ENCODE measurements at regions not wholly inside any gene's neighbourhood (a gene's known extent, or its start where the extent isn't known, plus 50 kb on each side); places are given as distances from the start of the nearest gene placed in this dataset.

- TF ChIP-seq POLR2A (IDR thresholded peaks at IDR 0.05; ENCODE audit: low read depth, low read length) (no peak), POLR2AphosphoS5 (IDR thresholded peaks at IDR 0.05; ENCODE audit: low read depth, low read length) (no peak), TAF1 (IDR thresholded peaks at IDR 0.05; ENCODE audit: borderline replicate concordance, low read depth, low read length) (no peak)
- FAIRE-seq (no peak), DNase-seq (ENCODE audit: insufficient read length) (no peak)
Observed at GRCh38 chr6:6725468-6726209, 137.1 kb downstream of the LY86 start.

- DNase-seq (ENCODE audit: insufficient read length) (no peak), FAIRE-seq (no peak)
- TF ChIP-seq TAF1 (IDR thresholded peaks at IDR 0.05; ENCODE audit: borderline replicate concordance, low read depth, low read length): no peak
- no peak for TF ChIP-seq POLR2A (IDR thresholded peaks at IDR 0.05; ENCODE audit: low read depth, low read length)
- no peak for TF ChIP-seq POLR2AphosphoS5 (IDR thresholded peaks at IDR 0.05; ENCODE audit: low read depth, low read length)
Observed at GRCh38 chr6:6728169-6728941, 139.8 kb downstream of the LY86 start.

GRCh38 chr6:6729971-6730370 lies 141.5 kb downstream of the LY86 start:
- FAIRE-seq (no peak), DNase-seq (ENCODE audit: insufficient read length) (no peak)
- TF ChIP-seq POLR2A (IDR thresholded peaks at IDR 0.05; ENCODE audit: low read depth, low read length): no peak
- TF ChIP-seq POLR2AphosphoS5 (IDR thresholded peaks at IDR 0.05; ENCODE audit: low read depth, low read length): no peak
- TF ChIP-seq TAF1 (IDR thresholded peaks at IDR 0.05; ENCODE audit: borderline replicate concordance, low read depth, low read length): no peak

- FAIRE-seq (no peak), DNase-seq (ENCODE audit: insufficient read length) (no peak)
- TF ChIP-seq TAF1 (IDR thresholded peaks at IDR 0.05; ENCODE audit: borderline replicate concordance, low read depth, low read length) (no peak), POLR2A (IDR thresholded peaks at IDR 0.05; ENCODE audit: low read depth, low read length) (no peak), POLR2AphosphoS5 (IDR thresholded peaks at IDR 0.05; ENCODE audit: low read depth, low read length) (no peak)
Observed at GRCh38 chr6:6730831-6731230, 142.3 kb downstream of the LY86 start.

GRCh38 chr6:6734479-6735465 lies 146.3 kb downstream of the LY86 start:
- FAIRE-seq (no peak), DNase-seq (ENCODE audit: insufficient read length) (no peak)
- no peak for TF ChIP-seq POLR2AphosphoS5 (IDR thresholded peaks at IDR 0.05; ENCODE audit: low read depth, low read length)
- TF ChIP-seq POLR2A (IDR thresholded peaks at IDR 0.05; ENCODE audit: low read depth, low read length): no peak
- TF ChIP-seq TAF1 (IDR thresholded peaks at IDR 0.05; ENCODE audit: borderline replicate concordance, low read depth, low read length): no peak

- TF ChIP-seq POLR2AphosphoS5 (IDR thresholded peaks at IDR 0.05; ENCODE audit: low read depth, low read length): no peak
- no peak for TF ChIP-seq POLR2A (IDR thresholded peaks at IDR 0.05; ENCODE audit: low read depth, low read length)
- TF ChIP-seq TAF1 (IDR thresholded peaks at IDR 0.05; ENCODE audit: borderline replicate concordance, low read depth, low read length): no peak
- FAIRE-seq (no peak), DNase-seq (ENCODE audit: insufficient read length) (no peak)
Observed at GRCh38 chr6:6736791-6737654, 148.5 kb downstream of the LY86 start.

GRCh38 chr6:6737671-6738070 lies 149.2 kb downstream of the LY86 start:
- TF ChIP-seq POLR2A (IDR thresholded peaks at IDR 0.05; ENCODE audit: low read depth, low read length) (no peak), POLR2AphosphoS5 (IDR thresholded peaks at IDR 0.05; ENCODE audit: low read depth, low read length) (no peak), TAF1 (IDR thresholded peaks at IDR 0.05; ENCODE audit: borderline replicate concordance, low read depth, low read length) (no peak)
- FAIRE-seq (no peak), DNase-seq (ENCODE audit: insufficient read length) (no peak)

- FAIRE-seq (no peak), DNase-seq (ENCODE audit: insufficient read length) (no peak)
- TF ChIP-seq POLR2A (IDR thresholded peaks at IDR 0.05; ENCODE audit: low read depth, low read length) (no peak), TAF1 (IDR thresholded peaks at IDR 0.05; ENCODE audit: borderline replicate concordance, low read depth, low read length) (no peak)
Observed at GRCh38 chr6:6738108-6738507, 149.6 kb downstream of the LY86 start.

GRCh38 chr6:6738922-6739716 lies 150.6 kb downstream of the LY86 start:
- DNase-seq (ENCODE audit: insufficient read length) (no peak), FAIRE-seq (no peak)
- TF ChIP-seq POLR2A (IDR thresholded peaks at IDR 0.05; ENCODE audit: low read depth, low read length) (no peak), POLR2AphosphoS5 (IDR thresholded peaks at IDR 0.05; ENCODE audit: low read depth, low read length) (no peak), TAF1 (IDR thresholded peaks at IDR 0.05; ENCODE audit: borderline replicate concordance, low read depth, low read length) (no peak)

- FAIRE-seq: no peak
- no peak for DNase-seq (ENCODE audit: insufficient read length)
- no peak for TF ChIP-seq TAF1 (IDR thresholded peaks at IDR 0.05; ENCODE audit: borderline replicate concordance, low read depth, low read length)
- no peak for TF ChIP-seq POLR2A (IDR thresholded peaks at IDR 0.05; ENCODE audit: low read depth, low read length)
- TF ChIP-seq POLR2AphosphoS5 (IDR thresholded peaks at IDR 0.05; ENCODE audit: low read depth, low read length): no peak
Observed at GRCh38 chr6:6740595-6740994, 152.1 kb downstream of the LY86 start.

Measured in GM12892 (cell line).